HG03442 (cell line): ENCODE measurements at regions not wholly inside any gene's neighbourhood (a gene's known extent, or its start where the extent isn't known, plus 50 kb on each side); places are given as distances from the start of the nearest gene placed in this dataset.
"Not testable (repeated sequence)": the region's sequence is repeated elsewhere in the genome, so short reads cannot be mapped to it uniquely, and the experiment has no call there.

ENCODE experiments used
- ATAC-seq: cut with Tn5 transposase; IDR thresholded peaks from one replicate; pipeline ENCODE4 v1.9.1; 2021; ENCODE audit warnings: mild to moderate bottlenecking, moderate library complexity; ENCODE audit not compliant: unreplicated experiment

- ATAC-seq = no peak
Observed at GRCh38 chr22:47899894-47900293, 1137.4 kb downstream of the TBC1D22A start.

- no peak for ATAC-seq
Observed at GRCh38 chr22:47898946-47899345, 1136.5 kb downstream of the TBC1D22A start.

- no peak for ATAC-seq
Observed at GRCh38 chr22:47891609-47892008, 1129.2 kb downstream of the TBC1D22A start.

GRCh38 chr22:47888817-47889216 lies 1126.4 kb downstream of the TBC1D22A start:
- ATAC-seq = no peak

- ATAC-seq = no peak
Observed at GRCh38 chr22:47884775-47885174, 1122.3 kb downstream of the TBC1D22A start.

GRCh38 chr22:47884200-47884599 lies 1121.8 kb downstream of the TBC1D22A start:
- no peak for ATAC-seq

- no peak for ATAC-seq
Observed at GRCh38 chr22:47883757-47884156, 1121.3 kb downstream of the TBC1D22A start.

- ATAC-seq = no peak
Observed at GRCh38 chr22:47879346-47879745, 1116.9 kb downstream of the TBC1D22A start.

GRCh38 chr22:47878460-47878859 lies 1116.0 kb downstream of the TBC1D22A start:
- ATAC-seq = no peak

- no peak for ATAC-seq
Observed at GRCh38 chr22:47872761-47873535, 1110.5 kb downstream of the TBC1D22A start.

- no peak for ATAC-seq
Observed at GRCh38 chr22:47865626-47866025, 1103.2 kb downstream of the TBC1D22A start.

- ATAC-seq = no peak
Observed at GRCh38 chr22:47862394-47862793, 1099.9 kb downstream of the TBC1D22A start.

GRCh38 chr22:47860907-47861306 lies 1098.5 kb downstream of the TBC1D22A start:
- not testable (repeated sequence) for ATAC-seq

GRCh38 chr22:47859881-47860525 lies 1097.6 kb downstream of the TBC1D22A start:
- no peak for ATAC-seq

GRCh38 chr22:47858773-47859306 lies 1096.4 kb downstream of the TBC1D22A start:
- ATAC-seq = no peak

GRCh38 chr22:47854680-47855079 lies 1092.2 kb downstream of the TBC1D22A start:
- ATAC-seq = no peak

GRCh38 chr22:47854251-47854650 lies 1091.8 kb downstream of the TBC1D22A start:
- ATAC-seq = no peak

GRCh38 chr22:47853750-47854149 lies 1091.3 kb downstream of the TBC1D22A start:
- ATAC-seq = no peak

GRCh38 chr22:47851586-47851985 lies 1089.1 kb downstream of the TBC1D22A start:
- no peak for ATAC-seq

GRCh38 chr22:47850644-47851151 lies 1088.2 kb downstream of the TBC1D22A start:
- ATAC-seq = no peak

GRCh38 chr22:47849576-47849975 lies 1087.1 kb downstream of the TBC1D22A start:
- ATAC-seq = no peak
